ENCODE measurements at regions not wholly inside any gene's neighbourhood (a gene's known extent, or its start where the extent isn't known, plus 50 kb on each side); places are given as distances from the start of the nearest gene placed in this dataset.

DNA sequence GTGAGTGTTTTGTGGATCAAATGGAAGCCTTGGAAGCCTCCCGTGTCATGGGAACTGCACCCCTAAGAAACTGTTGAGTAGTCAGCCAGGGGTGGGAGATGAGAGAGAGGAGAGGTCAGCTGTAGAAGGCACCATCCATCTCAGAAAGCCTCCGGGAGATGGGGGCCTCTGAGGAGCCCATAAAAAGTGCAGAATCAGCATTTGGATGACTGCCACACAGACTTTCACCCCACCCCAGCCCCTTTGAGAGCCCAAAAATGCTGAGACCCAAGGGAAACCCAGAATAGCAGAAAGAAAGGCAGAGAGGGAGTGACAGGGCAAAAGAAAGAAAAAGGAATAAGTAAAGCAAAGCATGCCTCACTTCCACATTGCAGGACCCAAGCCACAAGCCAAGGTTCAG lies 443.1 kb upstream of the ZEB2 start:
- no peak for DNase-seq
- Histone ChIP-seq H3K27ac (no peak overlapping the region), H3K4me3 (ENCODE audit: low read depth, low read length) (no peak overlapping the region), H3K27me3 (replicated peaks) (no peaks in the 10 kb centered on the region), H3K36me3 (replicated peaks) (no peaks in the 10 kb centered on the region)
- in situ Hi-C loops (cut with HindIII; ENCODE audit: low pct_ligation_motif_present, low sequenced_read_pairs) = no loop called here
- TF ChIP-seq, protein P1, sequence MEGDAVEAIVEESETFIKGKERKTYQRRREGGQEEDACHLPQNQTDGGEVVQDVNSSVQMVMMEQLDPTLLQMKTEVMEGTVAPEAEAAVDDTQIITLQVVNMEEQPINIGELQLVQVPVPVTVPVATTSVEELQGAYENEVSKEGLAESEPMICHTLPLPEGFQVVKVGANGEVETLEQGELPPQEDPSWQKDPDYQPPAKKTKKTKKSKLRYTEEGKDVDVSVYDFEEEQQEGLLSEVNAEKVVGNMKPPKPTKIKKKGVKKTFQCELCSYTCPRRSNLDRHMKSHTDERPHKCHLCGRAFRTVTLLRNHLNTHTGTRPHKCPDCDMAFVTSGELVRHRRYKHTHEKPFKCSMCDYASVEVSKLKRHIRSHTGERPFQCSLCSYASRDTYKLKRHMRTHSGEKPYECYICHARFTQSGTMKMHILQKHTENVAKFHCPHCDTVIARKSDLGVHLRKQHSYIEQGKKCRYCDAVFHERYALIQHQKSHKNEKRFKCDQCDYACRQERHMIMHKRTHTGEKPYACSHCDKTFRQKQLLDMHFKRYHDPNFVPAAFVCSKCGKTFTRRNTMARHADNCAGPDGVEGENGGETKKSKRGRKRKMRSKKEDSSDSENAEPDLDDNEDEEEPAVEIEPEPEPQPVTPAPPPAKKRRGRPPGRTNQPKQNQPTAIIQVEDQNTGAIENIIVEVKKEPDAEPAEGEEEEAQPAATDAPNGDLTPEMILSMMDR (IDR thresholded peaks at IDR 0.05; ENCODE audit: low read depth, low read length, missing control alignments) = no peak

DNA sequence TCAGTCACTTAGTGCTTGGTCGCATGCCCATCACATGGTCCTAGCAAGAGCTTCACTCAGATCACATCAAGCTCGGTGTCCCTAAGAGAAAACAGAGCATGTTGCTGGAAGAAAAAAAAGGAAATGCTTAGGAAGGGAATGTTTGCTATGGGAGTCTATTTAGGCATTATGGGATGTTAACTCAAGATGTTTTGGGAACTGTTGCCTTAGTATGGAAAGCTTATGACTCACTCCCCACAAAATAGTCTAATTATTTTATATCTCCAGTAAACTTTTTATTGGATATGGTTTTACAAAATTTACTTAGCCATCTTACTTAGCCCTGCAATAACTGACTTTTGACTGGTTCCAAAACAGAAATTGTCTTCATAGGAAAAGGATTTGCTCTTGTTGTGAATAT lies 439.5 kb upstream of the ZEB2 start:
- DNase-seq = no peak
- TF ChIP-seq, protein P1 (IDR thresholded peaks at IDR 0.05; ENCODE audit: low read depth, low read length, missing control alignments) = no peak
- Histone ChIP-seq H3K27me3 (replicated peaks) (no peaks in the 10 kb centered on the region), H3K36me3 (replicated peaks) (no peaks in the 10 kb centered on the region), H3K27ac (no peak overlapping the region), H3K4me3 (ENCODE audit: low read depth, low read length) (no peak overlapping the region)
- in situ Hi-C loops (cut with HindIII; ENCODE audit: low pct_ligation_motif_present, low sequenced_read_pairs) = no loop called here

DNA sequence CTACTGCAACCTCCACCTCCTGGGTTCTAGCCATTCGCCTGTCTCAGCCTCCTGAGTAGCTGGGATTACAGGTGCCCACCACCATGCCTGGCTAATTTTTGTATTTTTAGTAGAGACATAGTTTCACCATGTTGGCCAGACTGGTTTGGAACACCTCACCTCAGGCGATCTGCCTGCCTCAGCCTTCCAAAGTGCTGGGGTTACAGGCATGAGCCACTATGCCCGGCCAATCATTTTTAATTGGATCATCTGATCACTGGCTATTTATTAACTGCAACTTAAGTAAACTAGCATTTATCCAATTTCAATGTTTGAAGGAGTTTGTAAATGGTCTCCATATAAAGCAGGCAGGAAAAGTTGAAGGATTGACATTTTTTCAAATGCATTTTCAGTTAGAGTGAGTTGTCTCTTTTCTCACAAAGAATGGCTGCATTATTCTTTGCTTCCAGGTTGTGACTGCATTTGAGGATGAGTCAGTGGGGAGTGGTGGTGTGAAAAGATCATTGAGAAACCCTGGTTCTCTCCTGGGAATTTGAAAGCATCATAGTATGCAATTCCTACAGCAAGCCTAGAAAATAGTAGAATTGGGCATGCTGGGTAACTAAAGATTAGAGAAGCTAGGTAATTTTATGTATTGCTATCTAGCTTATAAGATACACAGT lies 431.1 kb upstream of the ZEB2 start:
- in situ Hi-C loops (cut with HindIII; ENCODE audit: low pct_ligation_motif_present, low sequenced_read_pairs) = no loop called here
- DNase-seq = peak; percentile 93

DNA sequence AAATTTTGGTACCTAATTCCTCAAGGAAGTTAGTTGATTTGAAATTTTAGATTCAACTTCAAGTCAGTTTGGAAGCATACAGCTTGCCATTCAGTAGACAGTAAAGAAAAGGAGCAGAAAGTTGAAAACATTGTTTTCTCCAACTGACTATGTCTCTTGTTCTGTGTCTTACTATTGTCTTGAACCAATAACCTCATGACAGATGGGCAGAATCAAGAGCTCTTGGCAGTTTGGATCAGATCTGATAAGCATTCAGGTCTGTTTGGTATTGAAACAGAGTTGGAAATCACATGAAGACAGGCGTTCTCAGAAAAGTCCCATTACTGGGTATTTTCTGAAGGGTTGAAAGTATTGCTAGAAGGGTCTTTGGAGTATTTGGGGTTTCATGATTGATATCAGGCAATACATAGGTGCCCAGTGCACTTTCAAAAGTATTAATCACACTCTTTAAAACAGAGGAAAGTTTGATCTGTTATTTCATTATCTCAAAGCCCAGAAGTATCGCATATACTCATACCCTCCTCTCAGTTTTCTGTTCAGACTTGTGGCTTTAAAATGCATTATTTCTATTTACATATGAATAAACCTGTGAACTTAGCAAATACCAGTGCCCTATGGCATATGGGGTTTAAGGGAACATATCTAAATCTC lies 428.4 kb upstream of the ZEB2 start:
- TF ChIP-seq, protein P1 (IDR thresholded peaks at IDR 0.05; ENCODE audit: low read depth, low read length, missing control alignments) = no peak
- Histone ChIP-seq H3K27ac (no peak overlapping the region), H3K36me3 (replicated peaks) (no peaks in the 10 kb centered on the region), H3K27me3 (replicated peaks) (no peaks in the 10 kb centered on the region), H3K4me3 (ENCODE audit: low read depth, low read length) (no peak overlapping the region)
- DNase-seq = no peak
- in situ Hi-C loops (cut with HindIII; ENCODE audit: low pct_ligation_motif_present, low sequenced_read_pairs) = no loop called here

More for the DNA sequence above, 431.1 kb upstream of the ZEB2 start:
- Histone ChIP-seq H3K27me3 (replicated peaks) (no peaks in the 10 kb centered on the region), H3K27ac (peak overlapping the region; percentile 85), H3K36me3 (replicated peaks) (no peaks in the 10 kb centered on the region), H3K4me3 (ENCODE audit: low read depth, low read length) (no peak overlapping the region)
- TF ChIP-seq, protein P1 (IDR thresholded peaks at IDR 0.05; ENCODE audit: low read depth, low read length, missing control alignments) = no peak

DNA sequence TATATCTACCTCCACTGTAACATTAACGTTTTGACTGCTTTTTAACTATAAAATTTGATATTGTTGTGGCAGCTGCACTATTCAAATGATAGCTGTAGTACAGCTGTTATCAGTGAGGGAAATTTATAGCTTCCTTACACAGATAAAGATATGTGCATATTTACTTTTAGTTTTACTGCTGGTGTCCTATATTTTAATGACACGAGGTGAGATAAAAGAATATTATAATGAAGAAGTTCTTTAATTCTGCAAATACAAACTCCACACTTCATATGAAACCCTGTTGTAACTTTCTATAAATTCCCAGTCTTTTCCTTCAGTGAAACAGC lies 427.8 kb upstream of the ZEB2 start:
- in situ Hi-C loops (cut with HindIII; ENCODE audit: low pct_ligation_motif_present, low sequenced_read_pairs) = no loop called here
- no peaks in the 10 kb centered on the region for H3K27me3 ChIP-seq (replicated peaks)
- H3K4me3 ChIP-seq (ENCODE audit: low read depth, low read length) = no peak overlapping the region
- TF ChIP-seq, protein P1 (IDR thresholded peaks at IDR 0.05; ENCODE audit: low read depth, low read length, missing control alignments) = no peak
- H3K36me3 ChIP-seq (replicated peaks) = no peaks in the 10 kb centered on the region
- DNase-seq = no peak
- no peak overlapping the region for H3K27ac ChIP-seq

DNA sequence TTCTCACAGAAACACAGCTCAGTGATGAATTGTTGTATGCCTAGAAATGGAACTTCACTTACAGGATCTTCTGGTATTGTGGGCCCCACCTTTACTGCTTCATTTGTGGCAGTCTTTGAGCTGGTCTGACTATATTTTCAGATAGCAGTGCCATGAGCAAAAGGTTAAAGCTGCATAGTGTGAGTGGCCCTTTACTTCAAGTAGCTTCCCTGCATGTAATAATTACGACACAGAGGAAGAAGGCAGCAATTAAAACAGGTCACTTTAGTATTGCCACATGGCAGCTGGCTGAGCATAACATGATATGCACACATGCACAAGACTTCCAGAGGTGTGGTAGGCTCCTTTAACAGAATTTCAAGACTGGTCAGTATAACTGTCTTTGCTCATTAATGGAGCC lies 426.3 kb upstream of the ZEB2 start:
- Histone ChIP-seq H3K27ac (no peak overlapping the region), H3K4me3 (ENCODE audit: low read depth, low read length) (no peak overlapping the region), H3K36me3 (replicated peaks) (no peaks in the 10 kb centered on the region), H3K27me3 (replicated peaks) (no peaks in the 10 kb centered on the region)
- DNase-seq = no peak
- TF ChIP-seq, protein P1 (IDR thresholded peaks at IDR 0.05; ENCODE audit: low read depth, low read length, missing control alignments) = no peak
- in situ Hi-C loops (cut with HindIII; ENCODE audit: low pct_ligation_motif_present, low sequenced_read_pairs) = no loop called here
